ENCODE measurements at regions not wholly inside any gene's neighbourhood (a gene's known extent, or its start where the extent isn't known, plus 50 kb on each side); places are given as distances from the start of the nearest gene placed in this dataset.

DNA sequence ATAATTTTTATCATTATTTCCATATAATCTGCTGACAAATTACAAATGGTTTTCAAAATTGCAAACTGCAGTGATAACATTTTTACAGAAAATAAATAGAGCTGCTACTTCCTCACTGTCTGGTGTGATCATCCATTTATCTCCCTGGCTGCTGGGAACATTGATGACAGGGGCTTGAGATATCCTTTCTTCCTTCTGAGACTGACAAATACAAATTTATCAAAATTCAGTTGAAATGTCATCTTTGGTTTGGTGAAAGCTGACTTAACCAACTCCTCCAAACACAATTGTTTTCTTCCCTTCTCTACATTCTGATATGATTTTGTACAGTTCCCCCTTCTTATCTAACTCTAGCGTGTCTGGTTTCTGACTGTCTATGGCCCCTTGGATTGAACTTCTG lies 611.8 kb upstream of the KLF4 start:
- TF ChIP-seq CTCF (conservative IDR thresholded peaks at IDR 0.05; ENCODE audit: low read depth, low read length): no peak
- TF ChIP-seq EZH2 (IDR thresholded peaks at IDR 0.05; ENCODE audit: low read length, unreplicated experiment): no peak
